HUDEP-2 (cell line): ENCODE measurements at regions not wholly inside any gene's neighbourhood (a gene's known extent, or its start where the extent isn't known, plus 50 kb on each side); places are given as distances from the start of the nearest gene placed in this dataset.

Source experiments
- DNase-seq, 76 experiments: peaks; one replicate each; lab custom pipeline; 2025; ENCODE audit not compliant: unreplicated experiment in 76 of 76; lab: John Stamatoyannopoulos, UW

DNA sequence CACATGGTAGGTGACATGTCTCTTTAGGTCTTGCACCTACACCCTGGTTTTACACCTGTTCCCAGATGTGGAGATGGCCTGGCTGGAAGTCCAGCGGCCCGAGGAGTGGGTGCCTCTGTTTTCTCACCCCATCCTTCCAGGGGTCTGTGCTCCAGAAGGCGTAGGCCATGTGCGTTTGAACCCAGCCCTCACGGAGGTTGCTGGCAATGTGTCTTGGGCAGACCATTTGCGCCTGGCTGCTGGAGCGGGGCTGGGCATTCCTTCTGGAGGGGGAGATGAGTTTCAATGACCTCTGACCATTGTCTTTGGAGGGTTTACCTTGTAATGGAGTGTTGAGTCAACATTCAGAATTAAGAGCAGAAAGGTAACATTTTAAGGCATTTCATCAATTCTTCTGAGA is 54.8 kb upstream of the ZNF536 start:
- no peak for DNase-seq

- DNase-seq, result no peak
These were observed 53.9 kb upstream of the ZNF536 start for GRCh38 chr19:30318261-30318660.

- DNase-seq, result no peak
These were observed 53.2 kb upstream of the ZNF536 start for GRCh38 chr19:30318936-30319335.

DNA sequence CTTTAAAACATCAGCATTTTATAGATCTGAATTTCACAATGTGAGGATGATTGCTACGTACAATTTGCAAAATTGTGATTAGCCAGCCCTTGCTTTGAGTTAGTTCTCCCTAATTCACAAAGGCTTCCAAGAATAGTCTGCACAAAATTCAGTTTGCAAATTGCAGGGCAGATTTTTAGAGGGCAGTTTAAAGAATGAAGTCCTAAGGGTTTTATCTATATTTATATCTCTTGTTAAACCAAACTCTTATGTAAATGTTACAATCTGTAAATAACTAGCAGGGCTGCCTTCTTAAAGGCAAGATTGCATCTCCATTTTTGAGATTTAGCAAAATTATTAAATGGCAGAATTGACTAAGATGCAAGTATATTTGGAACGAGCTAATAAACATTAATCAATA is 52.8 kb upstream of the ZNF536 start:
- DNase-seq, result no peak

- DNase-seq, result no peak
These were observed 52.3 kb upstream of the ZNF536 start for GRCh38 chr19:30319876-30320275.

- no peak for DNase-seq
These were observed 51.7 kb upstream of the ZNF536 start for GRCh38 chr19:30320466-30320865.

DNA sequence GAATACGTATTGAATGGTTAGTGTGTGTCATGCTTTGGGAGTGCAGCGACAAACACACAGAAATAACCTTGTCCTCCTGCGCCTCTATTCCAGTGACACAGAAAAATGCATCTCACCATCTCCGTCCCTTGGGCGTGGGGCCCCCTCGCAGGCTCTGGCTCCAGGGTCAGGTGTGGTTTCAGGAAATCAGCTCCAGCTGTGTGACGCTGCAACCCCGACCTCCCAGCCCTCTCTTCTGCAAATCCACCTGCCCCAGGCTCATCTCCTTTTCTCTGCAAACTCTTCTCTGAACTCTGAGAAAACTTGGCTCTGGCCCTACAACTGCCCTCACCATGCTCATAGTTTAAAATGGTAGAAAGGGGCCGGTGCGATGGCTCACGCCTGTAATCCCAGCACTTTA is 51.3 kb upstream of the ZNF536 start:
- no peak for DNase-seq
